ENCODE measurements at regions not wholly inside any gene's neighbourhood (a gene's known extent, or its start where the extent isn't known, plus 50 kb on each side); places are given as distances from the start of the nearest gene placed in this dataset.
A peak's percentile ranks its signal among the peaks of the same experiment; 100 is the strongest.

DNA sequence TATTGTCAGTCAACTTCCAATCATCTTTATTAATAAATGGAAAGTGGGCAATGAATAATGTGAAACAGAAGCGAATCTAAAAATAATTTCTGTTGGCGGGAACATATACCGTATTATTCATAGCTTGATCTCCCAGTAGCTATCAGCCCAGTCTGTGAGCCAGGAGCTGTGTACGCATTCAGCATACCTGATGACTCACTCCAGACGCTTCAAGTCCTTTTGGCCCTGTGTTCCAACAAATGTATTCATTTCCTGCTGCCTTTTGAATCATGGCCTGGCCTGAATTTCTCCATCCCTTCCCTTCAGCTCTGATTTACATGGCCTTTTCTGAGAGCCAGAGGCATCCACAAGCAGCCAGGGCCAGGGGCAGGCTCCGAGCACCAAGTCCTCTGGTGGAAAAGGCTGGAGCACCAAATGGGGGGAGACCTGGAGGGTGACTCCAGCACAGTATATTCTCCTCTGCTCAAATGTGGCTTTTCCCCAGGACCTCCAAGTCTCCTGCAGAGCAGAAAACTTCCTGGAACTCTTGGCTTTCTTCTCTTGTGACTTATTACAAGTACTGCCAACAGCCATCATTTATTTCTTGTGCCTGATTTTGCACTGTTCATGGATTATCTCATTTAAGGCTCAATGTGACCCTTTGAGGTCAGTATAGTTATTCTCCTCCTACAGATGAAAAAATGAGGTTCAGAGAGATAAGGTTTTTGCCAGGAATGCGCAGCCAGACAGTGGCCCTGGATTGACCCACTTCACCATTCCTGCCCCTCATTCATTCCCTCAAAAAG is 108.7 kb downstream of the EN1 start:
- ChIA-PET POLR2A (interaction anchor here (1.0 kb wide), 2 partner anchors 9 to 14 kb away, joined by 3 read pairs; no protein-coding TSS in a partner anchor), CTCF (ENCODE audit: low intra/inter-chr PET ratio) (no interaction called here)
- DNase-seq (ENCODE audit: extremely low read depth in 1 of 4, low spot score in 3 of 4) (peak; percentile 58 to 84 (median 64)), FAIRE-seq (peak; percentile 94), ATAC-seq (peak; percentile 98)
- Histone ChIP-seq H3K9ac (ENCODE audit: insufficient read depth in 1 of 2, low read depth in 2 of 2, low read length in 2 of 2) (peak overlapping the region; percentile 37 to 41; a peak in 3 of 4 replicates), H3K9me3 (replicated peaks; ENCODE audit: control insufficient read depth, insufficient read depth, low read depth, low read length) (peaks cover 5% of the 10 kb centered on the region), H2AFZ (ENCODE audit: low read depth, low read length) (peak overlapping the region; percentile 60), H3K27me3 (ENCODE audit: control insufficient read depth in 2 of 2, insufficient read depth in 2 of 2, low read length in 2 of 2) (no peaks in the 10 kb centered on the region), H3K9me1 (ENCODE audit: control insufficient read depth, insufficient read depth, low read length) (no peaks in the 10 kb centered on the region), H3K4me3 (no peak overlapping the region), H3K79me2 (ENCODE audit: control insufficient read depth, insufficient read depth, low read length) (no peaks in the 10 kb centered on the region), H3K4me1 (replicated peaks in 1 of 2; ENCODE audit: control insufficient read depth in 2 of 2, insufficient read depth in 2 of 2, low read length in 2 of 2) (peaks cover 20 to 24% of the 10 kb centered on the region in 2 experiments; a peak in 4 of 5 replicates), H4K20me1 (replicated peaks; ENCODE audit: control insufficient read depth, insufficient read depth, low read length) (no peaks in the 10 kb centered on the region), H3K36me3 (ENCODE audit: control insufficient read depth, insufficient read depth, low read length) (no peaks in the 10 kb centered on the region), H3K27ac (ENCODE audit: extremely low read depth, low read depth, low read length) (peak overlapping the region; percentile 66), H3K4me2 (ENCODE audit: insufficient read depth, low read length) (peak overlapping the region; percentile 60)
- in situ Hi-C loops (cut with MboI), result no loop called here
- 0% methylated on average over 7 of the region's 7 CpGs for WGBS (ENCODE audit: insufficient coverage, low coverage, missing lambda C conversion rate)
- intact Hi-C loops (cut with micrococcal nuclease), result no loop called here
- BruUV-seq (replicated peaks), result no TSS peak
- TF ChIP-seq PML (IDR thresholded peaks at IDR 0.05; ENCODE audit: low read length) (peak; percentile 57; the same call in 1 of the 2 replicates), LEF1 (IDR thresholded peaks at IDR 0.05) (peak; percentile 77), CREM (IDR thresholded peaks at IDR 0.05; ENCODE audit: low read depth) (peak; percentile 65), ZNF12 (CRISPR knock-in tag; IDR thresholded peaks at IDR 0.05) (no peak), ZNF3 (CRISPR knock-in tag; IDR thresholded peaks at IDR 0.05) (no peak), FOXM1 (IDR thresholded peaks at IDR 0.05; ENCODE audit: low read depth) (0 out of 2 replicates have a peak, but pooled peaks have one; percentile 42), FOXM1 (CRISPR knock-in tag; IDR thresholded peaks at IDR 0.05; ENCODE audit: low read depth) (no peak), RHOXF2B (CRISPR knock-in tag; conservative IDR thresholded peaks at IDR 0.05) (no peak), KLF16 (IDR thresholded peaks at IDR 0.05) (peak; percentile 69), MEIS2 (IDR thresholded peaks at IDR 0.05; ENCODE audit: partially characterized antibody) (peak; percentile 35), RBM14 (IDR thresholded peaks at IDR 0.05; ENCODE audit: borderline replicate concordance, insufficient read depth, low read depth, low read length) (no peak), ZNF134 (CRISPR knock-in tag; conservative IDR thresholded peaks at IDR 0.05) (no peak), GTF2A2 (tag; IDR thresholded peaks at IDR 0.05) (no peak), NR4A1 (CRISPR knock-in tag; IDR thresholded peaks at IDR 0.05) (no peak), NR4A1 (tag; IDR thresholded peaks at IDR 0.05) (peak; percentile 17; the same call in 1 of the 2 replicates), ZNF41 (CRISPR knock-in tag; conservative IDR thresholded peaks at IDR 0.05) (no peak)
- TF ChIP-seq, protein P1, sequence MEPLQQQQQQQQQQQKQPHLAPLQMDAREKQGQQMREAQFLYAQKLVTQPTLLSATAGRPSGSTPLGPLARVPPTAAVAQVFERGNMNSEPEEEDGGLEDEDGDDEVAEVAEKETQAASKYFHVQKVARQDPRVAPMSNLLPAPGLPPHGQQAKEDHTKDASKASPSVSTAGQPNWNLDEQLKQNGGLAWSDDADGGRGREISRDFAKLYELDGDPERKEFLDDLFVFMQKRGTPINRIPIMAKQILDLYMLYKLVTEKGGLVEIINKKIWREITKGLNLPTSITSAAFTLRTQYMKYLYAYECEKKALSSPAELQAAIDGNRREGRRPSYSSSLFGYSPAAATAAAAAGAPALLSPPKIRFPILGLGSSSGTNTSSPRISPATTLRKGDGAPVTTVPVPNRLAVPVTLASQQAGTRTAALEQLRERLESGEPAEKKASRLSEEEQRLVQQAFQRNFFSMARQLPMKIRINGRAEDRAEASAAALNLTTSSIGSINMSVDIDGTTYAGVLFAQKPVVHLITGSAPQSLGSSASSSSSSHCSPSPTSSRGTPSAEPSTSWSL (CRISPR knock-in tag; IDR thresholded peaks at IDR 0.05; ENCODE audit: borderline replicate concordance), result no peak
- TF ChIP-seq, protein P2, sequence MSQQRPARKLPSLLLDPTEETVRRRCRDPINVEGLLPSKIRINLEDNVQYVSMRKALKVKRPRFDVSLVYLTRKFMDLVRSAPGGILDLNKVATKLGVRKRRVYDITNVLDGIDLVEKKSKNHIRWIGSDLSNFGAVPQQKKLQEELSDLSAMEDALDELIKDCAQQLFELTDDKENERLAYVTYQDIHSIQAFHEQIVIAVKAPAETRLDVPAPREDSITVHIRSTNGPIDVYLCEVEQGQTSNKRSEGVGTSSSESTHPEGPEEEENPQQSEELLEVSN (IDR thresholded peaks at IDR 0.05; ENCODE audit: borderline replicate concordance in 1 of 2, extremely low read depth in 1 of 2, insufficient read depth in 1 of 2, insufficient read length in 1 of 2, low read depth in 1 of 2, low read length in 1 of 2, poor library complexity in 1 of 2, severe bottlenecking in 1 of 2), result peak in 1 of 2 experiments; percentile 21

Data from K562 (cell line).